SK-N-SH treated with all-trans-retinoic acid at 6 μM for 48 hours (cell line): ENCODE measurements at regions not wholly inside any gene's neighbourhood (a gene's known extent, or its start where the extent isn't known, plus 50 kb on each side); places are given as distances from the start of the nearest gene placed in this dataset.

Experiments
- ATAC-seq: fragments of 200-7000 bp; cut with Tn5 transposase; 3 replicates; pipeline ENCODE4 v1.9.1; 2020; ENCODE audit warnings: mild to moderate bottlenecking, moderate library complexity
- ARNTL ChIP-seq: fragments of 450-650 bp; formaldehyde crosslinking; IDR thresholded peaks from 2 replicates; pipeline ENCODE4 v1.5.0; 2020; ENCODE audit warnings: low read depth, mild to moderate bottlenecking, moderate library complexity, borderline replicate concordance
- BACH2 ChIP-seq: fragments of 250-450 bp; sonication (Bioruptor Pico); IDR thresholded peaks from 2 replicates; pipeline ENCODE4 v1.9.0; 2021; ENCODE audit warnings: mild to moderate bottlenecking, borderline replicate concordance
- CSDC2 ChIP-seq: fragments of 250-450 bp; sonication (Bioruptor Pico); IDR thresholded peaks from 2 replicates; pipeline ENCODE4 v1.5.0; 2020; ENCODE audit warnings: mild to moderate bottlenecking, moderate library complexity
- ESRRG ChIP-seq: fragments of 250-450 bp; sonication (Bioruptor Pico); IDR thresholded peaks from 2 replicates; pipeline ENCODE4 v1.6.1; 2021; ENCODE audit warnings: mild to moderate bottlenecking
- GLIS3 ChIP-seq: fragments of 250-450 bp; sonication (Bioruptor Pico); IDR thresholded peaks from 2 replicates; pipeline ENCODE4 v1.5.0; 2020; ENCODE audit warnings: mild to moderate bottlenecking, moderate library complexity
- ISL1 ChIP-seq: fragments of 250-450 bp; sonication (Bioruptor Pico); IDR thresholded peaks from 2 replicates; pipeline ENCODE4 v2.1.2; 2022; ENCODE audit warnings: mild to moderate bottlenecking, moderate library complexity
- OSR1 ChIP-seq: fragments of 250-450 bp; sonication (Bioruptor Pico); IDR thresholded peaks from 2 replicates; pipeline ENCODE4 v1.8.0; 2022; ENCODE audit warnings: moderate library complexity, mild to moderate bottlenecking, inconsistent platforms
- PPARA ChIP-seq: fragments of 250-450 bp; sonication (Bioruptor Pico); IDR thresholded peaks from 2 replicates; pipeline ENCODE4 v1.5.0; 2020; ENCODE audit warnings: mild to moderate bottlenecking, borderline replicate concordance
- RARB ChIP-seq: fragments of 250-450 bp; sonication (Bioruptor Pico); IDR thresholded peaks from 2 replicates; pipeline ENCODE4 v1.8.0; 2021; ENCODE audit warnings: mild to moderate bottlenecking, moderate library complexity
- SNAI2 ChIP-seq: fragments of 250-450 bp; sonication (Bioruptor Pico); IDR thresholded peaks from 2 replicates; pipeline ENCODE4 v1.5.0; 2020; ENCODE audit warnings: mild to moderate bottlenecking, moderate library complexity
- TCF4 ChIP-seq: fragments of 250-450 bp; sonication (Bioruptor Pico); IDR thresholded peaks from 2 replicates; pipeline ENCODE4 v1.8.0; 2021; ENCODE audit warnings: mild to moderate bottlenecking, moderate library complexity, borderline replicate concordance
- TOX ChIP-seq: fragments of 250-450 bp; sonication (Bioruptor Pico); IDR thresholded peaks from 2 replicates; pipeline ENCODE4 v1.8.0; 2021; ENCODE audit warnings: mild to moderate bottlenecking, moderate library complexity, borderline replicate concordance
- ZC3H10 ChIP-seq: fragments of 250-450 bp; sonication (Bioruptor Pico); IDR thresholded peaks from 2 replicates; pipeline ENCODE4 v1.5.1; 2021; ENCODE audit warnings: mild to moderate bottlenecking, moderate library complexity
- ZFP3 ChIP-seq: fragments of 250-450 bp; sonication (Bioruptor Pico); IDR thresholded peaks from 2 replicates; pipeline ENCODE4 v1.5.0; 2020; ENCODE audit warnings: mild to moderate bottlenecking, moderate library complexity
- ZFP30 ChIP-seq: fragments of 450-650 bp; formaldehyde crosslinking; IDR thresholded peaks from 2 replicates; pipeline ENCODE4 v1.5.0; 2022; ENCODE audit warnings: mild to moderate bottlenecking, moderate library complexity
- ZNF565 ChIP-seq: fragments of 450-650 bp; formaldehyde crosslinking; conservative IDR thresholded peaks from 2 replicates; pipeline ENCODE4 v1.5.0; 2020; ENCODE audit warnings: low read depth, mild to moderate bottlenecking, moderate library complexity
- ZNF8 ChIP-seq: fragments of 450-650 bp; formaldehyde crosslinking; IDR thresholded peaks from 2 replicates; pipeline ENCODE4 v1.5.0; 2020; ENCODE audit warnings: mild to moderate bottlenecking, moderate library complexity
- TF ChIP-seq, protein P1 (sequence below): fragments of 250-450 bp; sonication (Bioruptor Pico); IDR thresholded peaks from 2 replicates; pipeline ENCODE4 v1.5.1; 2021; ENCODE audit warnings: mild to moderate bottlenecking, moderate library complexity
- TF ChIP-seq, protein P2 (sequence below): fragments of 250-450 bp; sonication (Bioruptor Pico); IDR thresholded peaks from 2 replicates; pipeline ENCODE4 v1.5.0; 2020; ENCODE audit warnings: mild to moderate bottlenecking, moderate library complexity
- TF ChIP-seq, protein P3 (sequence below): fragments of 250-450 bp; sonication (Bioruptor Pico); IDR thresholded peaks from 2 replicates; pipeline ENCODE4 v1.8.0; 2021; ENCODE audit warnings: low read depth, mild to moderate bottlenecking, moderate library complexity, borderline replicate concordance
- TF ChIP-seq, protein P4 (sequence below): fragments of 250-450 bp; sonication (Bioruptor Pico); IDR thresholded peaks from 2 replicates; pipeline ENCODE4 v1.5.1; 2020; ENCODE audit warnings: low read depth, mild to moderate bottlenecking, moderate library complexity

DNA sequence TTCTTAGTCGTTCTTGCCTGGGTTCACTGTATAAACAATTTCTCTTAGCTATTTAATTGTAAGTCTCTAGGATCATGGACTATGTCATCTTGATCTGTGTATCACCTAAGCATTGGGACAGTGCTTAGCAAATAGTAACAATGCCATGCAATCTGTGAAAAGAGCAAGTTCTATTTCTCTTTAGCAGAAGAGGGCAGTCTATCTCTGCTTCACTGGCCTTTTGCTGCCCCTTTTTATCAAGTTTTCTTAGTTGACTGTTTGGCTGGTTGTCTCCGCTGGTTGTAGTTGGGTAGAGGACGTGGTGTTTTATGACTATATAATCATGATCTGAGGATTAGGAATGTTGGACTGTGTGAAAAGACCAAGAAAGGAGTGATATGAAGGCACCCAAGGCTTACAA lies 315.0 kb downstream of the JRKL start:
- ATAC-seq = peak; percentile 41; the same call in 1 of the 3 replicates
- TF ChIP-seq ISL1 (CRISPR knock-in tag) (no peak), ZNF565 (no peak), ZFP3 (CRISPR knock-in tag) (no peak), ZC3H10 (CRISPR knock-in tag) (no peak), ZNF8 (no peak), PPARA (CRISPR knock-in tag) (no peak)
- TF ChIP-seq, protein P1, sequence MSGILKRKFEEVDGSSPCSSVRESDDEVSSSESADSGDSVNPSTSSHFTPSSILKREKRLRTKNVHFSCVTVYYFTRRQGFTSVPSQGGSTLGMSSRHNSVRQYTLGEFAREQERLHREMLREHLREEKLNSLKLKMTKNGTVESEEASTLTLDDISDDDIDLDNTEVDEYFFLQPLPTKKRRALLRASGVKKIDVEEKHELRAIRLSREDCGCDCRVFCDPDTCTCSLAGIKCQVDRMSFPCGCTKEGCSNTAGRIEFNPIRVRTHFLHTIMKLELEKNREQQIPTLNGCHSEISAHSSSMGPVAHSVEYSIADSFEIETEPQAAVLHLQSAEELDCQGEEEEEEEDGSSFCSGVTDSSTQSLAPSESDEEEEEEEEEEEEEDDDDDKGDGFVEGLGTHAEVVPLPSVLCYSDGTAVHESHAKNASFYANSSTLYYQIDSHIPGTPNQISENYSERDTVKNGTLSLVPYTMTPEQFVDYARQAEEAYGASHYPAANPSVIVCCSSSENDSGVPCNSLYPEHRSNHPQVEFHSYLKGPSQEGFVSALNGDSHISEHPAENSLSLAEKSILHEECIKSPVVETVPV (CRISPR knock-in tag) = no peak

DNA sequence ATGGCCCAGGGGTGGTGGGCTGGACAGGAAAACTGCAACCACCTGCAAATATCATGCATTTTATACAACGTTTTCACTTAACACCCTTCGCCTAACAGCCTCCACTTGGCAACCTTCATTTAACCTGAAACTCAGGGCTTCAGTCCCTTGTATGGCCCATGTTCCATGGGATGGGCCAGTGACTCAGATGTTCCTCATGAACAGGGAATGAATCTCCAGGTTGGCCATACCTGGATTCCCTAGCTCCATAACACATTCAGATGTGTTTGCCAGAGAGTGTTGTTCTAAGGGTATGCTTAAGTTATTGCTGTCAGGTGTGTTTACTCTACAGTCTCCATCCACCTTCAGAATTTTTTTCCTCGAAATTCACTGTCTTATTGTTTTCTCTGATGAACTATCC lies 316.9 kb downstream of the JRKL start:
- no peak for ATAC-seq
- no peak for TF ChIP-seq CSDC2 (CRISPR knock-in tag)
- no peak for TF ChIP-seq SNAI2
- no peak for TF ChIP-seq TCF4 (CRISPR knock-in tag)
- no peak for TF ChIP-seq ZFP30 (CRISPR knock-in tag)
- TF ChIP-seq ESRRG = no peak
- no peak for TF ChIP-seq ISL1 (CRISPR knock-in tag)
- TF ChIP-seq ZC3H10 (CRISPR knock-in tag) = no peak
- no peak for TF ChIP-seq TOX
- no peak for TF ChIP-seq OSR1 (CRISPR knock-in tag)
- TF ChIP-seq PPARA (CRISPR knock-in tag) = no peak

DNA sequence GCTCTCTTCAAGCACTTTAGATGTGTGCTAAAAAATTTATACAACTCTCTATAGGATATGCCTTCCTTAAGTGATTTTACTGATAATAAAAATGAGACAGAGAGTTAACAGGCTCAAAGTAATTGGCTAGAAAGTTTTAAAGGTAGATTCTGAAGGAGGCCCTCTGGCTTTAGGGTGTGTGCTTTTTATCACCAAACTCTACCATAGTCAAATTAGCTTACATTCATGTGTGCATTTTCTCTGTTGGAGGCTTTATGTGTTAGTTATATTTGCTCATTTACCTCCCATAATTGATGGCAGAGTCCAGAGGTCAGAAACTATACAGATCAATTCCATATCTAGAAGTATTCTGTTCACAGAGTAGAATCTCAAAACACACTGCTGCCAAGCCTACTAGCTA lies 317.5 kb downstream of the JRKL start:
- TF ChIP-seq TCF4 (CRISPR knock-in tag) (no peak), TOX (no peak), ARNTL (CRISPR knock-in tag) (no peak), RARB (CRISPR knock-in tag) (no peak), ZFP30 (CRISPR knock-in tag) (no peak), ZC3H10 (CRISPR knock-in tag) (no peak), PPARA (CRISPR knock-in tag) (no peak), CSDC2 (CRISPR knock-in tag) (no peak), ZNF565 (no peak), OSR1 (CRISPR knock-in tag) (no peak), SNAI2 (no peak)
- TF ChIP-seq, protein P2, sequence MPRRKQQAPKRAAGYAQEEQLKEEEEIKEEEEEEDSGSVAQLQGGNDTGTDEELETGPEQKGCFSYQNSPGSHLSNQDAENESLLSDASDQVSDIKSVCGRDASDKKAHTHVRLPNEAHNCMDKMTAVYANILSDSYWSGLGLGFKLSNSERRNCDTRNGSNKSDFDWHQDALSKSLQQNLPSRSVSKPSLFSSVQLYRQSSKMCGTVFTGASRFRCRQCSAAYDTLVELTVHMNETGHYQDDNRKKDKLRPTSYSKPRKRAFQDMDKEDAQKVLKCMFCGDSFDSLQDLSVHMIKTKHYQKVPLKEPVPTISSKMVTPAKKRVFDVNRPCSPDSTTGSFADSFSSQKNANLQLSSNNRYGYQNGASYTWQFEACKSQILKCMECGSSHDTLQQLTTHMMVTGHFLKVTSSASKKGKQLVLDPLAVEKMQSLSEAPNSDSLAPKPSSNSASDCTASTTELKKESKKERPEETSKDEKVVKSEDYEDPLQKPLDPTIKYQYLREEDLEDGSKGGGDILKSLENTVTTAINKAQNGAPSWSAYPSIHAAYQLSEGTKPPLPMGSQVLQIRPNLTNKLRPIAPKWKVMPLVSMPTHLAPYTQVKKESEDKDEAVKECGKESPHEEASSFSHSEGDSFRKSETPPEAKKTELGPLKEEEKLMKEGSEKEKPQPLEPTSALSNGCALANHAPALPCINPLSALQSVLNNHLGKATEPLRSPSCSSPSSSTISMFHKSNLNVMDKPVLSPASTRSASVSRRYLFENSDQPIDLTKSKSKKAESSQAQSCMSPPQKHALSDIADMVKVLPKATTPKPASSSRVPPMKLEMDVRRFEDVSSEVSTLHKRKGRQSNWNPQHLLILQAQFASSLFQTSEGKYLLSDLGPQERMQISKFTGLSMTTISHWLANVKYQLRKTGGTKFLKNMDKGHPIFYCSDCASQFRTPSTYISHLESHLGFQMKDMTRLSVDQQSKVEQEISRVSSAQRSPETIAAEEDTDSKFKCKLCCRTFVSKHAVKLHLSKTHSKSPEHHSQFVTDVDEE = no peak
- TF ChIP-seq, protein P3, sequence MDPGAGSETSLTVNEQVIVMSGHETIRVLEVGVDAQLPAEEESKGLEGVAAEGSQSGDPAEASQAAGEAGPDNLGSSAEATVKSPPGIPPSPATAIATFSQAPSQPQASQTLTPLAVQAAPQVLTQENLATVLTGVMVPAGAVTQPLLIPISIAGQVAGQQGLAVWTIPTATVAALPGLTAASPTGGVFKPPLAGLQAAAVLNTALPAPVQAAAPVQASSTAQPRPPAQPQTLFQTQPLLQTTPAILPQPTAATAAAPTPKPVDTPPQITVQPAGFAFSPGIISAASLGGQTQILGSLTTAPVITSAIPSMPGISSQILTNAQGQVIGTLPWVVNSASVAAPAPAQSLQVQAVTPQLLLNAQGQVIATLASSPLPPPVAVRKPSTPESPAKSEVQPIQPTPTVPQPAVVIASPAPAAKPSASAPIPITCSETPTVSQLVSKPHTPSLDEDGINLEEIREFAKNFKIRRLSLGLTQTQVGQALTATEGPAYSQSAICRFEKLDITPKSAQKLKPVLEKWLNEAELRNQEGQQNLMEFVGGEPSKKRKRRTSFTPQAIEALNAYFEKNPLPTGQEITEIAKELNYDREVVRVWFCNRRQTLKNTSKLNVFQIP (CRISPR knock-in tag) = no peak
- TF ChIP-seq, protein P4, sequence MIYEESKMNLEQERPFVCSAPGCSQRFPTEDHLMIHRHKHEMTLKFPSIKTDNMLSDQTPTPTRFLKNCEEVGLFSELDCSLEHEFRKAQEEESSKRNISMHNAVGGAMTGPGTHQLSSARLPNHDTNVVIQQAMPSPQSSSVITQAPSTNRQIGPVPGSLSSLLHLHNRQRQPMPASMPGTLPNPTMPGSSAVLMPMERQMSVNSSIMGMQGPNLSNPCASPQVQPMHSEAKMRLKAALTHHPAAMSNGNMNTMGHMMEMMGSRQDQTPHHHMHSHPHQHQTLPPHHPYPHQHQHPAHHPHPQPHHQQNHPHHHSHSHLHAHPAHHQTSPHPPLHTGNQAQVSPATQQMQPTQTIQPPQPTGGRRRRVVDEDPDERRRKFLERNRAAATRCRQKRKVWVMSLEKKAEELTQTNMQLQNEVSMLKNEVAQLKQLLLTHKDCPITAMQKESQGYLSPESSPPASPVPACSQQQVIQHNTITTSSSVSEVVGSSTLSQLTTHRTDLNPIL (CRISPR knock-in tag) = no peak
- TF ChIP-seq, protein P1 (CRISPR knock-in tag) = no peak
- no peak for ATAC-seq

DNA sequence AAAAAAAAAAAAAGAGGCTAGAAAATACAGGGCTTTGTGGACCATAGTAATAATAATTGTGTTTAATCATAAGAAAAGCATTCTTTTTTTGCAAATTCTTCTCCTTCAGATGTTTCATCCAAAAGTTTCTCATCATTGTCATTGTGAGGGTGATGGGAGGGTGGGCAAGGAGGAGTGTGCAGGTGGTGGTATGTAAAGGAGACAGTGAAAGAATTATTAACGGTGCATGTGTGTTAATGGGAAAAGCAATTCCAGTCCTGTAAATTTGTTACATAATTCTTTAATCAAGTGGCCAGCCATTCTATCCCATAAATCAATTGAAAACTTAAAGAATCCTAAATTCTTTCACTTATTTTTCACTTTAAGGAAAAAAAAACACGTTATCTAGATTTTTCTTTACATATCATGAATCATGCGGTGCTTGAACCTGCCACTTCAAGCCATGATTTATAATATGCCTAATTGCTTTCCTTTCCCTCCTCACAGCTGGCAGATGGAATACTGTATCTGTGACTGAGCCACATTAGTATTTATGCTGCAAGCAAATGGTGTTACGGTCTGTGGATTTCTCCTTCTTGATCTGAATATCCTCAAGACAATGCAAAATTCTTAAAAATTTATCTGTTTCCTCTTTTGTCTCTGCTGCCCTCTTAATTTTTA lies 318.5 kb downstream of the JRKL start:
- ATAC-seq = no peak
- no peak for TF ChIP-seq ZNF565
- TF ChIP-seq PPARA (CRISPR knock-in tag) = no peak
- TF ChIP-seq BACH2 (CRISPR knock-in tag) = no peak
- TF ChIP-seq ZC3H10 (CRISPR knock-in tag) = no peak
- TF ChIP-seq CSDC2 (CRISPR knock-in tag) = no peak
- TF ChIP-seq ZFP30 (CRISPR knock-in tag) = no peak
- no peak for TF ChIP-seq ZFP3 (CRISPR knock-in tag)
- no peak for TF ChIP-seq GLIS3 (CRISPR knock-in tag)
- TF ChIP-seq, protein P2 = no peak
- no peak for TF ChIP-seq TCF4 (CRISPR knock-in tag)
- no peak for TF ChIP-seq SNAI2
